Keratinocyte (primary cell): ENCODE measurements at regions not wholly inside any gene's neighbourhood (a gene's known extent, or its start where the extent isn't known, plus 50 kb on each side); places are given as distances from the start of the nearest gene placed in this dataset.

ENCODE experiments used
- DNase-seq: peaks from one replicate; pipeline ENCODE4 v3.0.0-alpha.2; 2011; ENCODE audit warnings: low read depth, missing footprints, low spot score
- FAIRE-seq: peaks from 2 replicates; lab custom pipeline; 2011; peaks lifted over from hg19 to GRCh38; lab: Jason Lieb, UNC
- H2AFZ ChIP-seq: 2 replicates; pipeline ENCODE4 v1.6.0; 2012; ENCODE audit warnings: low read length, control low read depth, inconsistent platforms; ENCODE audit not compliant: control insufficient read depth
- H3K27ac ChIP-seq: 2 replicates; pipeline ENCODE4 v1.5.1; 2011; ENCODE audit warnings: low read length; ENCODE audit not compliant: control insufficient read depth, insufficient read depth
- H3K27me3 ChIP-seq: 3 replicates; pipeline ENCODE4 v1.6.0; 2011; ENCODE audit warnings: low read length; ENCODE audit not compliant: control insufficient read depth, insufficient read depth; ENCODE audit errors: extremely low read depth
- H3K36me3 ChIP-seq, 2 experiments: 2 replicates in 1 of 2; 3 replicates in 1 of 2; pipeline ENCODE4 v1.5.1; 2011; ENCODE audit warnings: low read length in 2 of 2, mild to moderate bottlenecking in 1 of 2; ENCODE audit not compliant: control insufficient read depth in 2 of 2, insufficient read depth in 2 of 2; ENCODE audit errors: extremely low read depth in 1 of 2
- H3K4me1 ChIP-seq: 3 replicates; pipeline ENCODE4 v1.5.1; 2011; ENCODE audit warnings: low read length; ENCODE audit not compliant: control insufficient read depth, insufficient read depth; ENCODE audit errors: extremely low read depth
- H3K4me2 ChIP-seq: 3 replicates; pipeline ENCODE4 v1.6.0; 2011; ENCODE audit warnings: low read depth, low read length; ENCODE audit not compliant: control insufficient read depth, insufficient read depth; ENCODE audit errors: extremely low read depth
- H3K4me3 ChIP-seq, 3 experiments: fragments of 200-600 bp in 1 of 3; sonication (generic) in 1 of 3; 2 replicates in 2 of 3; 3 replicates in 1 of 3; pipeline ENCODE4 v1.5.1; 2011 to 2016; ENCODE audit warnings: low read length in 3 of 3, mild to moderate bottlenecking in 3 of 3, control low read depth in 2 of 3, inconsistent platforms in 1 of 3, low read depth in 1 of 3, mixed read lengths in 1 of 3, mixed run types in 1 of 3, moderate library complexity in 1 of 3; ENCODE audit not compliant: control insufficient read depth in 2 of 3, insufficient read depth in 2 of 3; ENCODE audit errors: extremely low read depth in 1 of 3
- H3K79me2 ChIP-seq: 2 replicates; pipeline ENCODE4 v1.6.0; 2012; ENCODE audit warnings: low read length; ENCODE audit not compliant: control insufficient read depth, insufficient read depth
- H3K9ac ChIP-seq: 3 replicates; pipeline ENCODE4 v1.6.0; 2011; ENCODE audit warnings: low read length; ENCODE audit not compliant: control insufficient read depth, insufficient read depth; ENCODE audit errors: extremely low read depth
- H3K9me1 ChIP-seq: 3 replicates; pipeline ENCODE4 v1.6.0; 2011; ENCODE audit warnings: low read length; ENCODE audit not compliant: control insufficient read depth, insufficient read depth; ENCODE audit errors: extremely low read depth
- H3K9me3 ChIP-seq: 2 replicates; pipeline ENCODE4 v1.5.1; 2012; ENCODE audit warnings: low read depth, low read length; ENCODE audit not compliant: control insufficient read depth
- H4K20me1 ChIP-seq: 3 replicates; pipeline ENCODE4 v1.6.0; 2011; ENCODE audit warnings: low read length; ENCODE audit not compliant: control insufficient read depth, insufficient read depth; ENCODE audit errors: extremely low read depth
- CTCF ChIP-seq, 3 experiments: IDR thresholded peaks in 1 of 3; conservative IDR thresholded peaks in 1 of 3; optimal IDR thresholded peaks in 1 of 3; 2 replicates in 2 of 3; 3 replicates in 1 of 3; pipeline versions ENCODE3 to v1.5.1; 2011; ENCODE audit warnings: low read length in 3 of 3, mild to moderate bottlenecking in 3 of 3, moderate library complexity in 2 of 3, control low read depth in 1 of 3, inconsistent platforms in 1 of 3; ENCODE audit not compliant: insufficient read depth in 2 of 3; ENCODE audit errors: extremely low read depth in 1 of 3
- EZH2 ChIP-seq: IDR thresholded peaks from one replicate; pipeline ENCODE4 v1.6.1; 2012; ENCODE audit warnings: inconsistent platforms, mild to moderate bottlenecking, low read length, moderate library complexity
- dilution Hi-C: fragments of 300-500 bp; cut with MboI; formaldehyde crosslinking; loops from one replicate; pipeline ENCODE4 v1.7.0; 2020; ENCODE audit warnings: low sequenced_read_pairs; ENCODE audit not compliant: extremely low pct_ligation_motif_present

GRCh38 chr10:2980791-2981360, 86.5 kb upstream of the PFKP start:
- DNase-seq (peak; percentile 13), FAIRE-seq (no peak)
- no peaks in the 10 kb centered on the region for H3K36me3 ChIP-seq
- H3K4me1 ChIP-seq, result peaks cover 16% of the 10 kb centered on the region
- dilution Hi-C loops, result no loop called here
- no peaks in the 10 kb centered on the region for H4K20me1 ChIP-seq
- H3K79me2 ChIP-seq, result no peaks in the 10 kb centered on the region
- no peak for TF ChIP-seq EZH2
- no peak for TF ChIP-seq CTCF (optimal IDR thresholded peaks at IDR 0.05 in 1 of 3, IDR thresholded peaks at IDR 0.05 in 1 of 3, conservative IDR thresholded peaks at IDR 0.05 in 1 of 3; ENCODE audit: extremely low read depth in 1 of 3, insufficient read depth in 2 of 3, low read length in 3 of 3)
- H3K4me2 ChIP-seq, result peak overlapping the region; percentile 22
- no peaks in the 10 kb centered on the region for H3K9me1 ChIP-seq
- H3K27ac ChIP-seq, result peak overlapping the region; percentile 61
- no peaks in the 10 kb centered on the region for H3K27me3 ChIP-seq
- peak overlapping the region; percentile 36 for H2AFZ ChIP-seq
- no peaks in the 10 kb centered on the region for H3K9me3 ChIP-seq
- H3K4me3 ChIP-seq, result no peak overlapping the region
- no peak overlapping the region for H3K9ac ChIP-seq

GRCh38 chr10:2980116-2980515, 87.2 kb upstream of the PFKP start:
- no peaks in the 10 kb centered on the region for H3K36me3 ChIP-seq
- TF ChIP-seq EZH2 (no peak), CTCF (optimal IDR thresholded peaks at IDR 0.05 in 1 of 3, IDR thresholded peaks at IDR 0.05 in 1 of 3, conservative IDR thresholded peaks at IDR 0.05 in 1 of 3; ENCODE audit: extremely low read depth in 1 of 3, insufficient read depth in 2 of 3, low read length in 3 of 3) (no peak)
- no peak overlapping the region for H2AFZ ChIP-seq
- no peak overlapping the region for H3K4me3 ChIP-seq
- dilution Hi-C loops, result no loop called here
- no peak overlapping the region for H3K4me2 ChIP-seq
- H4K20me1 ChIP-seq, result no peaks in the 10 kb centered on the region
- DNase-seq (no peak), FAIRE-seq (no peak)
- H3K79me2 ChIP-seq, result no peaks in the 10 kb centered on the region
- no peaks in the 10 kb centered on the region for H3K9me3 ChIP-seq
- no peaks in the 10 kb centered on the region for H3K27me3 ChIP-seq
- peaks cover 9% of the 10 kb centered on the region for H3K4me1 ChIP-seq
- H3K9me1 ChIP-seq, result no peaks in the 10 kb centered on the region
- no peak overlapping the region for H3K27ac ChIP-seq
- H3K9ac ChIP-seq, result no peak overlapping the region
